Skeletal muscle cell (primary cell): ENCODE measurements at regions not wholly inside any gene's neighbourhood (a gene's known extent, or its start where the extent isn't known, plus 50 kb on each side); places are given as distances from the start of the nearest gene placed in this dataset.

Experiments
- DNase-seq: peaks from one replicate; pipeline ENCODE4 v3.0.0-alpha.2; 2010; ENCODE audit warnings: low read depth
- H3K4me3 ChIP-seq: 2 replicates; pipeline ENCODE4 v1.5.1; 2011; ENCODE audit warnings: low read depth, mild to moderate bottlenecking, control low read depth, low read length, moderate library complexity

- no peak for DNase-seq
- no peak overlapping the region for H3K4me3 ChIP-seq
Observed at GRCh38 chr7:109926738-109927137, 1164.2 kb upstream of the LRRN3 start.

DNA sequence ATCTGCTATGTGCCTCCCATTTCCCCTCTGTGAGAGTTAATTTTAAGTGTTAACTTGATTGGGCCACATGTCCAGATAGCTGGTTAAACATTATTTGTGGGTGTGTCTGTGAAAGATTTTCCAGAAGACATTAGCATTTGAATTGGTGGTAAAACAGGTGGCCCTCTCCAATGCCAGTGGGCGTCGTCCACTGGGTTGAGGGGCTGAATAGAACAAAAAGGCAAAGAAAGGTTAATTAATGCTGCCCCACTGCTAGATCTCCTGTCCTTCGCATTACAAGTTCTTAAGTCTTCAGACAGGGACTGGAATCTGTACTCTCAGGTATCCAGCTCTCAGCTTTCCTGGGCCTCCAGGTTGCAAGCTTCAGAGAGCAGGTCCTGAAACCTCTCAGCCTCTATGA, 1160.9 kb upstream of the LRRN3 start:
- no peak overlapping the region for H3K4me3 ChIP-seq
- DNase-seq = no peak

DNA sequence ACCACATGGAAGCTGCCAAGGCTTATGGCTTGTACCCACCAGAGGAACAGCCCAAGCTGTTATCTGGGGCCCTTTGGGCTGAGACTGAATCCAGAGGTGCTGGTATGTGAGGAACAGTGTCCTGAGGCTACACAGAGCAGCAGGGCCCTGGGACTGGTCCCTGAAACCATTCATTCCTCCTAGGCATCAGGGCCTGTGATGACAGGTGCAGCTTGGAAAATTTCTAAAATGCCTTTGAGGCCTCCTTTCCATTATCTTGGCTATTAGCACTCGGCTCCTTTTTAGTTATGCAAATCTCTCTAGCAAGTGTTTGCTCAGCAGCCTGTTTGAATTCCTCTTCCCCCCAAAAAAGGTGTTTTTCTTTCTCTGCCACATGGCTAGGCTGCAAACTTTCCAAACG, 1151.7 kb upstream of the LRRN3 start:
- DNase-seq = no peak
- H3K4me3 ChIP-seq = no peak overlapping the region

DNA sequence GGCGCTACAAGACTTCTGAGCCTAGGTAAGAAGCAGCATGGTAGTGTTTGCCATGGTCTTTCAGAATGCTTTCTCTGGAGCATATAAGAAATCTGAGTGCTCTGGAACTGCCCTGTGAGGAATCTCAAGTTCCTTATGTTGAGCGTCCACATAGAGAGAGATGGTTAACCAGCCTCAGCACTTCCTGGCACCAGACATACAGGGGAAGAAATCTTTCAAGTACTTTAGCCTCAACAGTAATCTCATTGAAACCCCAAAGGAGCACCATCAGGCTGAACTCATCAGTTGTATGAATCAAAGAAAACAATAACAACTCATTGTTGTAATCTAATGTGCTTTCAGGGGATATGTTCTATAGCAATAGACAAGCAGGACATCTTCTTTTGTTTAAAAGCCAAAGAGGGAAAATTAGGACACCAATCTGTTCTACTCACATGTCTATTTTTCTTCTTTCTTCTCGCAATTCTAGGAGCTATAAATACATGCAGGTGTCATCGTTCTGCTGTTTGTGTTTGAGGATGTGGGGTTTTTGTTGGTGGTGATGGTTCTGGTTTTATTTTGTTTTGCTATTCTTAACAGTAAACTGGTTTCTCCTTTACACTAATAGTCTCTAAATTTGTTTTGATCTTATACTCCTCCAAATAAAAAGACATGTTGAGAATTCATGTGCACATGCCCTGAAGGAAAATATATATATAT, 1145.0 kb upstream of the LRRN3 start:
- DNase-seq = no peak
- H3K4me3 ChIP-seq = no peak overlapping the region

DNA sequence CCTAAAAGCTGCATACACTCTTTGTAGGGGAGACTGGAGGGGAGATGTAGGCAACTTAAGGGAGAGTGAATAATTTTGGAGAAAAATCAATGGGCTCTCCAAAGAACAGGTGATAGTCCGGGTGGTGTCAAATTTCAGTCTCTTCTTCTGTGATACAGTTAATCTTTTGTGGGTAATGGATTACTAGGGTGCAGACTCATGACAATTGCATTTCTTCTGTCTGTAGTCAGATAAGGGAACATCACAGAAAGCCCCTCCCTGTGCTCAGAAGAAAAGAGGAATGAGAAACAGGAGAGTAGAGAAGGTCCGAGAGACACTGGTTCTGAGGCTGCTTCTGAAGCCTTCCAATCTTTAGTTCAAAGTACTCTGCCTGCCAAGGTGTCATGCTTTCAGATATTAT, 1140.7 kb upstream of the LRRN3 start:
- no peak for DNase-seq
- H3K4me3 ChIP-seq = no peak overlapping the region

- no peak overlapping the region for H3K4me3 ChIP-seq
- no peak for DNase-seq
Observed at GRCh38 chr7:109950821-109951564, 1139.9 kb upstream of the LRRN3 start.

- DNase-seq = no peak
- H3K4me3 ChIP-seq = no peak overlapping the region
Observed at GRCh38 chr7:109951565-109951928, 1139.4 kb upstream of the LRRN3 start.

DNA sequence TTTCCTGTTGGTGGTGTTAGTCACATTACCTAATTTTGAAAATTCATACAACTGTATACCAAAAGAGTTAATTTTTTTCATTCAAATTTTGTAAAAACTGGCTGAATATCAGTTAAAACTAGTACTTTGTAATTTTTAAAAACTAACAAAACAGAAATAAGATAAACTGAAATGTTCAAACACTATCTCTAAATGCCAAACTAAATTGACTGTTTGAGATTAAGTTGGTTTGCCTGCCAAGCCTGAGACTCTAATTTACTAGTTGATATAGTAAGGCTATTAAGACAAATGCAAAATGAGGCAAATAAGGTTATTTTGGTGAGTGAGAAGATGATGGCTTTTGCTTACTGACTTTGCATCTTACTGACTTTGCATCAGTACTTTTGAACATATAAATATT, 1134.9 kb upstream of the LRRN3 start:
- no peak overlapping the region for H3K4me3 ChIP-seq
- no peak for DNase-seq

DNA sequence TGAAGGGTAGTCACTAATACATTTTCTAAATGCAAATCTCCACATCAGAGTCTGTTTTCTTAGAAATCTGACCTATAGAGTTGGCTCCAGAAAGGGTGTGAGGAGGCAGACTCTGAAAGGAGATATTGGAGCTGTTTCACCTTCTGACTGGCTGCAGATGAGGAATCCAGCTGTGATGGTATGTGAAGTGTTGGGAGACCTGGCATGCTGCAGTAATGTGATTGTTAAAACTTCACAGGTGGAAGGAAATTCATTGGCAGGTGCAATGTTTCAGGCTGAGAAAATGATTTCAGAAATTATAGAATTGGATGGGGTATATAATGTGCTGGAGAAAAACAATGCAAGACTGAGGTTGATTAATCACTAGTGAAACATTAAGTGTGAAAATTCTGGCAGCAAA, 1134.0 kb upstream of the LRRN3 start:
- DNase-seq = no peak
- no peak overlapping the region for H3K4me3 ChIP-seq

GRCh38 chr7:109963741-109964140, 1127.2 kb upstream of the LRRN3 start:
- H3K4me3 ChIP-seq = no peak overlapping the region
- DNase-seq = no peak

DNA sequence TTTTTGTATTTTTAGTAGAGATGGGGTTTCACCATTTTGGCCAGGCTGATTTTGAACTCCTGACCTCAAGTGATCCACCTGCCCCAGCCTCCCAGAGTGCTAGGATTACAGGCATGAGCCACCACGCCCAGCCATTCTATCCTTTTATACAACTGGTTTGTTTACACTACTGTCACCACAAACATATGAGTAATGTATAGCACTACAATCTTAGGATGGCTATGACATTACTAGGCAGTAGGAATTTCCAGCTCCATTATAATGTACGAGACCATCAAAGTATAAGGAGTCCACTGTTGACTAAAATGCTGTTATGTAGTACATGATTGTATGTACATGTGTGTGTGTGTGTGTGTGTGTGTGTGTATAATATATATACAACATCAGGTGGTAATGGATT, 1126.1 kb upstream of the LRRN3 start:
- no peak for DNase-seq

DNA sequence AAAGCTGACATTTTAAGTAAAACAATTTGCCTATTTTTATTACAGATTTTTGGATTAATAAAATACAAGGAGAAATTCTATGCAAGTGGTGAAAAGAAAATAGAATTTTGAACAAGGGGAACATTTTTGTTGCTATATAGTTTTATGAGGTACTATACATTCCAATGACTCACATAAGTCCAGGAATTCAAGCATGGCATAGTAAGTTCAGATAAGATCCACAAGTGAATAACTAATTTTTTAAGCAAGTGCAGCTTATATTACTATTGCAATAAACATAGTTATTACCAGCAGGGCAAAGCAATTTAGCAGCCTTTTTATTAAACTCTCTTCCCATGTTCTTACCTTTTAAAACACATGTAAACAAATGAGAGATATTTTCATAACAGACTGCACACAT, 1123.5 kb upstream of the LRRN3 start:
- no peak overlapping the region for H3K4me3 ChIP-seq
- no peak for DNase-seq

More for the DNA sequence above, 1126.1 kb upstream of the LRRN3 start:
- H3K4me3 ChIP-seq = no peak overlapping the region

- DNase-seq = no peak
- H3K4me3 ChIP-seq = no peak overlapping the region
Observed at GRCh38 chr7:109983618-109984017, 1107.3 kb upstream of the LRRN3 start.

GRCh38 chr7:109984729-109985128, 1106.2 kb upstream of the LRRN3 start:
- no peak overlapping the region for H3K4me3 ChIP-seq
- DNase-seq = no peak

DNA sequence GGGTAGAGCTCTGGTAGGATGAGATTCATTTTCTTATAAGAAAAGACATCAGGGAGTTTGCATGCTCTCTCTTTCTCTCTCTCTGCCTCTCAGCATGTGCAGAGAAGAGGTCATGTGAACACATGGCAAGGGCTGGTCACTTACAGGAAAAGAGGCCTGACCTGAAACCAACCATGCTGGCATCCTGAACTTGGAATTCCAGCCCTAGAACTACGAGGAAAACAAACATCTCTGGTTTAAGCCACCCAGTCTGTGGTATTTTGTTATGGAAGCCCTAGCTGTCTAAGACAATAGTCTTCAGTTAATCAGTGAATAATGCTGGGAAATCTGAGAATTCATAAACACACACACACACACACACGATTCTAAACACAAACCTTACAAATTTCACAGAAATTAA, 1104.2 kb upstream of the LRRN3 start:
- no peak for DNase-seq
- no peak overlapping the region for H3K4me3 ChIP-seq

GRCh38 chr7:109996411-109996810, 1094.5 kb upstream of the LRRN3 start:
- H3K4me3 ChIP-seq = no peak overlapping the region
- DNase-seq = no peak

DNA sequence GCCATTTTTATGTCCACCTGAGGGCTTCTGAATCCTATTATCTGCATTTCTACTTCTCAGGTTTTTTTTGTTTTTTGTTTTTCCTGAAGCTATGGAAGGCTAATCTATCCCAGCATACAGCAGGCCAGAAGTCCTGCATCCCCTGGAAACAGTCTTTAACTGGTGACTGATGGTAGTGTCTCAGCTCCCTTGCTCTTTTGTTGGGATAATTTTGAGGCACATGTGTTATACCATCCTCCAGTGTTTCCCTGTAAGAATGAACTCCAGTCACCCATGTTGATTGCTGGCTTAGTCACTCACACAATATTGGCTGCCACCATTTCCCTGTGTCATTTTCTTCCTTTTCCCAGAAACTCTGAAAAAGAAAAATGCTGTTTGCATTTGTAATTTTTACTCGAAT, 1094.0 kb upstream of the LRRN3 start:
- H3K4me3 ChIP-seq = no peak overlapping the region
- DNase-seq = no peak

- no peak overlapping the region for H3K4me3 ChIP-seq
- no peak for DNase-seq
Observed at GRCh38 chr7:109997837-109998236, 1093.1 kb upstream of the LRRN3 start.

DNA sequence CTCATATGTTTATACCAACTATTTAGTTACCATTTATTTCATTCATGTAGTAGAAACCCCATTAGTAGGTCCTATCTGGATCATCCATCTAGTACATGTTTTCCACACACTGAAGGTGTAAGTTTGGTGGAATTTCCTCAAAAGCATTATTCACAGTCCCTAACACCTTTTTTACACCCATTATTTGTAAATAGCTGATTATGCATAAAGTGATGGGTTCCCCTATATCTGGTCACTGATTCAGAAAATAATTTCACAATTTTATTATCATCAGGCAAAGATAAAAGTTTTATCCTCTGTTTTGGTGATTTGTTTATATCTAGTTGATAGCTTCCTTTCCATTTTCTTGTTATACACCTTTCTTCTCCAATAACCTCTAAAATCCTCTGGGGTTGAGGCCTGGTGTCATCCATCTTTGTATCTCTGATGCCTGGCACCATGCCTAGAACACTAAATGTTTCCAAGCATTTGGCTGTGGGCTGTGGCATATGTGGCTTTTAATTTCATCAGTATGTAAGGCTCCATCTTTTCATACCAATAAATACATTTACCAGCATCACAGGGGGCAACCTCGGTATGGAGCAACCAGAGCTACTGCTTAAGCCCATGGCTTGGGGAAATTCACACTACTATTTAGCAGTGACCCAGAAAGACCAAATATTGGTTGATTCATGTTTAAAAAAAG, 1089.5 kb upstream of the LRRN3 start:
- no peak overlapping the region for H3K4me3 ChIP-seq
- no peak for DNase-seq

- no peak overlapping the region for H3K4me3 ChIP-seq
- DNase-seq = no peak
Observed at GRCh38 chr7:110003827-110004226, 1087.1 kb upstream of the LRRN3 start.
